NB4 (cell line): ENCODE measurements at regions not wholly inside any gene's neighbourhood (a gene's known extent, or its start where the extent isn't known, plus 50 kb on each side); places are given as distances from the start of the nearest gene placed in this dataset.

ENCODE experiments used
- MAX ChIP-seq: IDR thresholded peaks from 2 replicates; pipeline ENCODE4 v1.6.1; 2011; ENCODE audit warnings: low read depth, low read length
- POLR2A ChIP-seq: IDR thresholded peaks from 2 replicates; pipeline ENCODE4 v1.6.1; 2011; ENCODE audit warnings: mild to moderate bottlenecking; ENCODE audit not compliant: insufficient read length; ENCODE audit errors: extremely low read depth
- TF ChIP-seq, protein P1 (sequence below): IDR thresholded peaks from one replicate; pipeline ENCODE4 v1.5.1; 2012; ENCODE audit warnings: low read depth, low read length

DNA sequence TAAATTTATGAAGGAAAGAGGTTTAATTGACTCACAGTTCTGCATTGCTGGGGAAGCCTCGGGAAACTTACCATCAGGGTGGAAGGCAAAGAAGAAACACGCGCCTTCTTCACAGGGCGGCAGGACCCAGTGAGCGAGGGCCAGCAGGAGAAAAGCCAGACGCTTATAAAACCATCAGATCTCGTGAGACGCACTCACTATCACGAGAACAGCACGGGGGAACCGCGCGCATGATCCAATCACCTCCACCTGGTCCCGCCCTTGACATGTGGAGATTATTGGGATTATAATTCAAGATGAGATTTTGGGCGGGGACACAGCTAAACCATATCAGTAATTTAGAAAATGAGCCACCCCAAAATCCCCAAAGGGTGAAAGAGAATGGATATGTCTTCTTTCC is 187.1 kb downstream of the RAP2A start:
- TF ChIP-seq MAX (no peak), POLR2A (no peak)
- TF ChIP-seq, protein P1, sequence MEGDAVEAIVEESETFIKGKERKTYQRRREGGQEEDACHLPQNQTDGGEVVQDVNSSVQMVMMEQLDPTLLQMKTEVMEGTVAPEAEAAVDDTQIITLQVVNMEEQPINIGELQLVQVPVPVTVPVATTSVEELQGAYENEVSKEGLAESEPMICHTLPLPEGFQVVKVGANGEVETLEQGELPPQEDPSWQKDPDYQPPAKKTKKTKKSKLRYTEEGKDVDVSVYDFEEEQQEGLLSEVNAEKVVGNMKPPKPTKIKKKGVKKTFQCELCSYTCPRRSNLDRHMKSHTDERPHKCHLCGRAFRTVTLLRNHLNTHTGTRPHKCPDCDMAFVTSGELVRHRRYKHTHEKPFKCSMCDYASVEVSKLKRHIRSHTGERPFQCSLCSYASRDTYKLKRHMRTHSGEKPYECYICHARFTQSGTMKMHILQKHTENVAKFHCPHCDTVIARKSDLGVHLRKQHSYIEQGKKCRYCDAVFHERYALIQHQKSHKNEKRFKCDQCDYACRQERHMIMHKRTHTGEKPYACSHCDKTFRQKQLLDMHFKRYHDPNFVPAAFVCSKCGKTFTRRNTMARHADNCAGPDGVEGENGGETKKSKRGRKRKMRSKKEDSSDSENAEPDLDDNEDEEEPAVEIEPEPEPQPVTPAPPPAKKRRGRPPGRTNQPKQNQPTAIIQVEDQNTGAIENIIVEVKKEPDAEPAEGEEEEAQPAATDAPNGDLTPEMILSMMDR: no peak
